DOHH2 (cell line): ENCODE measurements at regions not wholly inside any gene's neighbourhood (a gene's known extent, or its start where the extent isn't known, plus 50 kb on each side); places are given as distances from the start of the nearest gene placed in this dataset.

Experiments
- H3F3A ChIP-seq: fragments of 200-600 bp; sonication (generic), shearing (Covaris generic); 2 replicates; pipeline ENCODE4 v1.6.0; 2016; ENCODE audit warnings: antibody characterized with exemption, mild to moderate bottlenecking; ENCODE audit not compliant: control insufficient read depth, insufficient read depth
- H3K27ac ChIP-seq: fragments of 200-600 bp; sonication (generic); 2 replicates; pipeline ENCODE4 v1.5.1; 2014; ENCODE audit warnings: low read depth, mild to moderate bottlenecking, low read length, moderate library complexity
- H3K27me3 ChIP-seq: fragments of 200-600 bp; sonication (generic); 2 replicates; pipeline ENCODE4 v1.6.1; 2014; ENCODE audit warnings: mild to moderate bottlenecking, low read length, mixed read lengths; ENCODE audit not compliant: control insufficient read depth
- H3K36me3 ChIP-seq: fragments of 200-600 bp; sonication (generic); 2 replicates; pipeline ENCODE4 v1.6.1; 2014; ENCODE audit warnings: mild to moderate bottlenecking, low read length, moderate library complexity, mixed read lengths; ENCODE audit not compliant: control insufficient read depth
- H3K4me1 ChIP-seq: fragments of 200-600 bp; sonication (generic); 2 replicates; pipeline ENCODE4 v1.6.1; 2014; ENCODE audit warnings: mild to moderate bottlenecking, low read length, mixed read lengths; ENCODE audit not compliant: control insufficient read depth
- H3K4me2 ChIP-seq: fragments of 200-600 bp; sonication (generic); 2 replicates; pipeline ENCODE4 v1.6.0; 2014; ENCODE audit warnings: mild to moderate bottlenecking, low read length, moderate library complexity
- H3K4me3 ChIP-seq: fragments of 200-600 bp; sonication (generic); 2 replicates; pipeline ENCODE4 v1.5.1; 2014; ENCODE audit warnings: mild to moderate bottlenecking, low read length, mixed read lengths
- H3K79me2 ChIP-seq: fragments of 200-600 bp; sonication (generic); 2 replicates; pipeline ENCODE4 v1.6.1; 2014; ENCODE audit warnings: mild to moderate bottlenecking, low read length, mixed read lengths; ENCODE audit not compliant: control insufficient read depth
- H3K9me2 ChIP-seq: fragments of 200-600 bp; sonication (generic); replicated peaks from 2 replicates; pipeline ENCODE4 v1.6.1; 2014; ENCODE audit warnings: mild to moderate bottlenecking, low read length, mixed read lengths; ENCODE audit not compliant: control insufficient read depth
- H3K9me3 ChIP-seq: fragments of 200-600 bp; sonication (generic); 2 replicates; pipeline ENCODE4 v1.6.1; 2014; ENCODE audit warnings: antibody characterized with exemption, low read length, mixed read lengths; ENCODE audit not compliant: control insufficient read depth, insufficient read depth
- H4K20me1 ChIP-seq: fragments of 200-600 bp; sonication (generic); 2 replicates; pipeline ENCODE4 v1.6.0; 2014; ENCODE audit warnings: low read depth, mild to moderate bottlenecking, antibody characterized with exemption, low read length, moderate library complexity; ENCODE audit not compliant: control insufficient read depth, insufficient read depth
- EZH2phosphoT487 ChIP-seq: fragments of 200-600 bp; sonication (generic); IDR thresholded peaks from 2 replicates; pipeline ENCODE4 v1.6.1; 2017; ENCODE audit warnings: borderline replicate concordance, mild to moderate bottlenecking, antibody characterized with exemption, low read length, moderate library complexity, mixed read lengths
- TF ChIP-seq, protein P1 (sequence below): fragments of 200-600 bp; sonication (generic); IDR thresholded peaks from one replicate; pipeline ENCODE4 v1.5.1; 2014; ENCODE audit warnings: antibody characterized with exemption, mild to moderate bottlenecking, low read depth, low read length; ENCODE audit not compliant: poor library complexity, severe bottlenecking

DNA sequence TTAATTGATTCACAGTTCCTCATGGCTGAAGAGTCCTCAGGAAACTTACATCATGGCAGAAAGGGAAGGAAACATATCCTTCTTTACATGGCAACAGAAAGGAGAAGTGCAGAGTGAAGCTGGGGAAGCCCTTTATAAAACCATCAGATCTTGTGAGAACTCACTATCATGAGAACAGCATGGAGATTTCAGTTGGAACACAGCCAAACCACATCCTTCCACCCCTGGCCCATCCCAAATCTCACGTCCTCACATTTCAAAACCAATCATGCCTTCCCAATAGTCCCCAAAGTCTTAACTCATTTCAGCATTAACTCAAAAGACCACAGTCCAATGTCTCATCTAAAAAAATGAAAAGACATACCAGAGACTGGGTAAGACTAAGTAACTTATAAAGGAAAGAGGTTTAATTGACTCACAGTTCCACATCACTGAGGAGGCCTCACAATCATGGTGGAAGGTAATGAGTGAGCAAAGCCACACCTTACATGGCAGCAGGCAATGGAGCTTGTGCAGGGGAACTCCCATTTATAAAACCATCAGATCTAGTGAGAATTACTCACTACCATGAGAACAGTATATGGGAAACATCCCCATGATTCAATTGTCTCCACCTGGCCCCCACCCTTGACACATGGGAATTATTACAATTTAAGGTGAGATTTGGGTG lies 105.2 kb downstream of the MRPL39 start:
- H3K9me2 ChIP-seq = no peaks in the 10 kb centered on the region
- no peak overlapping the region for H3K4me3 ChIP-seq
- TF ChIP-seq, protein P1, sequence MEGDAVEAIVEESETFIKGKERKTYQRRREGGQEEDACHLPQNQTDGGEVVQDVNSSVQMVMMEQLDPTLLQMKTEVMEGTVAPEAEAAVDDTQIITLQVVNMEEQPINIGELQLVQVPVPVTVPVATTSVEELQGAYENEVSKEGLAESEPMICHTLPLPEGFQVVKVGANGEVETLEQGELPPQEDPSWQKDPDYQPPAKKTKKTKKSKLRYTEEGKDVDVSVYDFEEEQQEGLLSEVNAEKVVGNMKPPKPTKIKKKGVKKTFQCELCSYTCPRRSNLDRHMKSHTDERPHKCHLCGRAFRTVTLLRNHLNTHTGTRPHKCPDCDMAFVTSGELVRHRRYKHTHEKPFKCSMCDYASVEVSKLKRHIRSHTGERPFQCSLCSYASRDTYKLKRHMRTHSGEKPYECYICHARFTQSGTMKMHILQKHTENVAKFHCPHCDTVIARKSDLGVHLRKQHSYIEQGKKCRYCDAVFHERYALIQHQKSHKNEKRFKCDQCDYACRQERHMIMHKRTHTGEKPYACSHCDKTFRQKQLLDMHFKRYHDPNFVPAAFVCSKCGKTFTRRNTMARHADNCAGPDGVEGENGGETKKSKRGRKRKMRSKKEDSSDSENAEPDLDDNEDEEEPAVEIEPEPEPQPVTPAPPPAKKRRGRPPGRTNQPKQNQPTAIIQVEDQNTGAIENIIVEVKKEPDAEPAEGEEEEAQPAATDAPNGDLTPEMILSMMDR = no peak
- TF ChIP-seq EZH2phosphoT487 = no peak
- no peaks in the 10 kb centered on the region for H3K79me2 ChIP-seq
- H4K20me1 ChIP-seq = no peaks in the 10 kb centered on the region
- no peaks in the 10 kb centered on the region for H3K27me3 ChIP-seq
- no peak overlapping the region for H3K27ac ChIP-seq
- peaks cover 8% of the 10 kb centered on the region for H3K9me3 ChIP-seq
- peaks cover 12% of the 10 kb centered on the region for H3K4me1 ChIP-seq
- H3F3A ChIP-seq = no peaks in the 10 kb centered on the region
- no peak overlapping the region for H3K4me2 ChIP-seq
- H3K36me3 ChIP-seq = no peaks in the 10 kb centered on the region

DNA sequence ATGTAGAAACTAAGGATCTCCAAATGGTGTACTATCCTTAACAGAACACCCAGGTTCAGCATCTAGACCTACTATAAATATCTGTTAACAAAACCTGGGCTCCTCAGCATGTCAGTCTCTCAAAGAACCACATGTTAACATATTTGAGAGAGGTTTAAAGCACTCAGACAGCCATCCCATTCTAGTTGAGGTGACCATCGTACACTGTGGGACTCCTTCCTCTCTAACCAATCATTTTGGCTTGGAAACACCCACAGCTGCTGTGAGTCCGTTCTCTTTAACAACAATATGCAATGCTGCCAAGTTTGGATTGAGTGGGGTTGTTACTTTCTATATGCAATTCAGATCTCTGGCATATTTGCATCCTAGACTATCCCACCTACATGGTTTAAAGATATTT lies 105.8 kb downstream of the MRPL39 start:
- Histone ChIP-seq H3K4me2 (no peak overlapping the region), H4K20me1 (no peaks in the 10 kb centered on the region), H3K9me2 (no peaks in the 10 kb centered on the region), H3K79me2 (no peaks in the 10 kb centered on the region), H3K27me3 (no peaks in the 10 kb centered on the region), H3K27ac (no peak overlapping the region), H3K4me1 (peaks cover 12% of the 10 kb centered on the region), H3K9me3 (peaks cover 8% of the 10 kb centered on the region), H3K36me3 (no peaks in the 10 kb centered on the region), H3K4me3 (no peak overlapping the region), H3F3A (no peaks in the 10 kb centered on the region)
- TF ChIP-seq, protein P1 = no peak
- no peak for TF ChIP-seq EZH2phosphoT487

DNA sequence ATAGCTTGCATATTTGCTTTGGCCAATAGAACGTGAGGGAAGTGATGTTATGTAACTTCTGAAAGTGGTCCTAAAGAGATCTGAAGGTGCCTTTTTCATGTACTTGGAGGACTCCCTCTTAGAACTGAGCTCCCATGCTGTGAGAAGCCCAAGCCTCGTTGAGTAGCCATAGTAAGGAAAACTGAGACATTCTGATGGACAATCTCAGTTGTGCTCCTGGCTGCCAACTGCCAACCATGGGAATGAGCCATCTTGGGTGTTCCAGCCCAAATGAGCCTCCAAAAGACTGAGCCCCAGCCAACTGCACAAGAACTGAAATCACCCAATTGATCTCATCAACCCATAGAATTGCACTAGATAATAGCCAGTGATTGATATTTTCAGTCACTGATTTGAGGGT lies 106.7 kb downstream of the MRPL39 start:
- Histone ChIP-seq H3K4me2 (no peak overlapping the region), H3K36me3 (no peaks in the 10 kb centered on the region), H3K9me2 (no peaks in the 10 kb centered on the region), H3K27me3 (no peaks in the 10 kb centered on the region), H3K4me1 (peaks cover 19% of the 10 kb centered on the region), H3K27ac (no peak overlapping the region), H3K79me2 (no peaks in the 10 kb centered on the region), H3F3A (no peaks in the 10 kb centered on the region), H4K20me1 (no peaks in the 10 kb centered on the region), H3K4me3 (no peak overlapping the region), H3K9me3 (peaks cover 8% of the 10 kb centered on the region)
- TF ChIP-seq, protein P1 = no peak
- no peak for TF ChIP-seq EZH2phosphoT487
